OCI-LY1 (cell line): ENCODE measurements at regions not wholly inside any gene's neighbourhood (a gene's known extent, or its start where the extent isn't known, plus 50 kb on each side); places are given as distances from the start of the nearest gene placed in this dataset.

Experiments used
- EZH2 ChIP-seq: fragments of 200-600 bp; sonication (generic), shearing (Covaris generic); IDR thresholded peaks from 2 replicates; pipeline ENCODE4 v1.8.0; 2017; ENCODE audit warnings: borderline replicate concordance, mixed run types, mild to moderate bottlenecking, antibody characterized with exemption, low read length, moderate library complexity, mixed read lengths
- TF ChIP-seq, protein P1 (sequence below): fragments of 200-600 bp; sonication (generic), shearing (Covaris generic); IDR thresholded peaks from 2 replicates; pipeline ENCODE4 v1.5.1; 2017; ENCODE audit warnings: mild to moderate bottlenecking, antibody characterized with exemption, low read length, moderate library complexity, mixed read lengths

- TF ChIP-seq, protein P1, sequence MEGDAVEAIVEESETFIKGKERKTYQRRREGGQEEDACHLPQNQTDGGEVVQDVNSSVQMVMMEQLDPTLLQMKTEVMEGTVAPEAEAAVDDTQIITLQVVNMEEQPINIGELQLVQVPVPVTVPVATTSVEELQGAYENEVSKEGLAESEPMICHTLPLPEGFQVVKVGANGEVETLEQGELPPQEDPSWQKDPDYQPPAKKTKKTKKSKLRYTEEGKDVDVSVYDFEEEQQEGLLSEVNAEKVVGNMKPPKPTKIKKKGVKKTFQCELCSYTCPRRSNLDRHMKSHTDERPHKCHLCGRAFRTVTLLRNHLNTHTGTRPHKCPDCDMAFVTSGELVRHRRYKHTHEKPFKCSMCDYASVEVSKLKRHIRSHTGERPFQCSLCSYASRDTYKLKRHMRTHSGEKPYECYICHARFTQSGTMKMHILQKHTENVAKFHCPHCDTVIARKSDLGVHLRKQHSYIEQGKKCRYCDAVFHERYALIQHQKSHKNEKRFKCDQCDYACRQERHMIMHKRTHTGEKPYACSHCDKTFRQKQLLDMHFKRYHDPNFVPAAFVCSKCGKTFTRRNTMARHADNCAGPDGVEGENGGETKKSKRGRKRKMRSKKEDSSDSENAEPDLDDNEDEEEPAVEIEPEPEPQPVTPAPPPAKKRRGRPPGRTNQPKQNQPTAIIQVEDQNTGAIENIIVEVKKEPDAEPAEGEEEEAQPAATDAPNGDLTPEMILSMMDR: no peak
- TF ChIP-seq EZH2: no peak
Observed at GRCh38 chr4:180485407-180485806, 1757.8 kb upstream of the TENM3 start.
